HG02870 (cell line): ENCODE measurements at regions not wholly inside any gene's neighbourhood (a gene's known extent, or its start where the extent isn't known, plus 50 kb on each side); places are given as distances from the start of the nearest gene placed in this dataset.
"Not testable (repeated sequence)": the region's sequence is repeated elsewhere in the genome, so short reads cannot be mapped to it uniquely, and the experiment has no call there.

Experiments
- ATAC-seq: cut with Tn5 transposase; IDR thresholded peaks from one replicate; pipeline ENCODE4 v1.9.1; 2021; ENCODE audit warnings: mild to moderate bottlenecking, moderate library complexity; ENCODE audit not compliant: unreplicated experiment

- no peak for ATAC-seq
These were observed 72.3 kb upstream of the ZNF746 start for GRCh38 chr7:149569726-149570422.

DNA sequence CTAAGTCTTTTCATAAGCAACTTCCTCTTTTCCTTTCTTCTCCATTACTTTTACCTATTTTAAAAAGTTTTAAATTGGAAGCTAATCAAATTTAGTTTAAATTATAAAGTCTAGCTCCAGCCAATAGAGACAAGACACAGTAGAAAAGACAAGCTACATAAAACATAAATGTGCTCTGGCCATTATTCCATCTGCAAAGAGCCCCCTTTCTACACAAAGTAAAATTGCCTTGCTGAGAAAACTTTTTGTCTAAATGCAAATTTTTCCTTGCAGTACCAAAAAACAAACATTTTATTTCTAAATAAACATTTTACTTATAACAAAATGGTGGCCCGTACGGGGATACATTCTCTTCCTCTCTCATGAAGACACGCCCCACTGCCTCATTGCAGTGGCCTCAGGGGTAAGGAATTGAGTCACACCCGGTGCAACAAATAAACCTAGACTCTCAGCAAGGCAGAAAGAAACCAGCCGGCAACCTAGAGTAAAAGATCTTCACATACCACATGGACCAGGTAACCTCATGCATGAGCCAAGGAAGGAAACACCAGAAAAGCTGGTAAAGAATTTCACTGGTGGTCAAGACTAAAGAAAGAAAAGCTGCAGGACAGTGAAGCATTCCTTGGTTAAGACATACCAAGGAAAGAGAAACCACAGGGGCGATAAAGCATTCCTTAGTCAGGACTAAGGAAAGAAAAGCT lies 71.6 kb upstream of the ZNF746 start:
- ATAC-seq, result no peak

DNA sequence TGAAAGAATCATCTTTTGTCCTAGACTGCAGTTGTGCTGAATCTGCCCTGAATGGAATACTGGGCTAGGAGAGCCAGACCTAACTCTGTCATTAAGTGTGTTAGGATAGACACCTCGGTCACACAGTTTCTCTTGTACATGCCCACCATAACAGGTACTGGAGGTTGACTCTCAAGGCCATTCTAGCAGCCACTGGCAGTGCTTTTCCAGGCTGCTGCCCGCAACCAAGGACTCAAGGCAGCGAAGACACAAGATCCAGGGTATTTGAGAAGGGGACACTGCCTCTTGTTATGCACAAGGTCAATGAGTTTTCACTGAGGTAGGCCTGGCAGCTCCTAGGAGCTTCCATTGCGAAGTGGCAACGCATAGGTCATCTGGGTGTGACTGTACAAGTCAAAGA lies 70.6 kb upstream of the ZNF746 start:
- no peak for ATAC-seq

- ATAC-seq, result no peak
These were observed 68.5 kb upstream of the ZNF746 start for GRCh38 chr7:149566103-149566502.

DNA sequence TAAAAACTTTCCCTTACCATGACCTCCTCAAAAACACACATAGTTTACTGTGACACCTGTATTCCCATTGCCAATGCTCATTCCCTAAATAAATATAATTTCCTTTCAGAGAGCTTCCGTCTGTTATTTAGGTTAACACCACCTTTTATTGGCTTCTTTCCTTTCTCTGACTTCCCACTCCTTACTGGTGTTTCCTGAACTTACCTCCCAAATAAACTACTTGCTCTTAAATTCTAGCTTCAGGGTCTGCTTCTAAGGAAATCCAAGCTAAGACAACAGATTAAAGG lies 67.4 kb upstream of the ZNF746 start:
- ATAC-seq, result no peak

GRCh38 chr7:149564340-149565095 lies 66.9 kb upstream of the ZNF746 start:
- no peak for ATAC-seq

GRCh38 chr7:149562602-149563001 lies 65.0 kb upstream of the ZNF746 start:
- no peak for ATAC-seq

- no peak for ATAC-seq
These were observed 63.5 kb upstream of the ZNF746 start for GRCh38 chr7:149561072-149561471.

DNA sequence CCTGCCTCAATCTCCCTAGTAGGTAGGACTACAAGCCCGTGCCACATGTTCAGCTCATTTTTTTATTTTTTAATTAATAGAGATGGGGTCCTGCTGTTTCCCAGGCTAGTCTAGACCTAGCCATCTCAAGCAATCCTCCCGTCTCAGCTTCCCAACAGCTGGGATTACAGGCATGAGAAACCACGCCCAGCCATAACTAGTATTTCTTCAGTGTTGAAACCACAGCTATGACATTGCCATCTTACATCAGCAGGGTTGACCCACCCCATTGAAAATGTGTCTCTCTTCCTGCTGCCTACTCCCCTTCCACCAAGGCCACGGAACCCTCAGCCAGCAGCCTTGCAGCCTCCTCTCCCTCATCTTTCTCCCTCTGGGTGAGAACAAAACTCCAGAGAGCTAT lies 62.1 kb upstream of the ZNF746 start:
- no peak for ATAC-seq

DNA sequence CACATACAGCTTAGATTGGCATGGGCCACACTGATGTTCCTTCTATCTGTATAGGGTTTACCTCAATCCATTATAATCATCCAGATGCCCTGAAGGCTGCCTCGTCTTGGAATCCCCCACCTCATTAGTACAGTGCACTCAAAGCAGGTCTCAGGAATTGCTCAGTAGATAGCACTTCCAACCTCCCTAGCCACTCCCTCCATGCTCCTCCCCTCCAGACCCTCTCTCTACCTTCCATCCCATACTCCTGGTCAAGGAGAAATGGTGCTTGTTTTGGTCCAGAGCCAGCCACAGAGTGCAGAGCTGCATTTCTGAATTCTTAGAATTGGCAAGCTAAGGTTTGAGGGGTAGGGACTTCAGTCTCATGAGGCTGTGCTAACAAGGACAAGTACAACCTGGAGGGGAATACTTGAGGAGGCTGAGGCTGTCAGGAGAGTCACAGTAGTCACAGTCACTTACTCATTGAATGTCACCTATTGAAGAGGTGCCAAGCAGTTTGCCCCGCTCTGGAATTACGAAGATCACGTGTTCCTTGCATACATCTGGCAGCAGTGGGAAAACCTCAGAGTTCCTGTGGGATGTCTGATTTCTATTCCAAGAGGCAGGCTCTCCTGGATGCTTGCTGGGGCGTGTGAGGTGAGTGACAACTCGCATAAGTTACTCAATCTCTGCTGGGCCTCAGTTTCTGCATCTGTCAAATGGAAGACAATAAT lies 60.7 kb upstream of the ZNF746 start:
- ATAC-seq, result no peak

DNA sequence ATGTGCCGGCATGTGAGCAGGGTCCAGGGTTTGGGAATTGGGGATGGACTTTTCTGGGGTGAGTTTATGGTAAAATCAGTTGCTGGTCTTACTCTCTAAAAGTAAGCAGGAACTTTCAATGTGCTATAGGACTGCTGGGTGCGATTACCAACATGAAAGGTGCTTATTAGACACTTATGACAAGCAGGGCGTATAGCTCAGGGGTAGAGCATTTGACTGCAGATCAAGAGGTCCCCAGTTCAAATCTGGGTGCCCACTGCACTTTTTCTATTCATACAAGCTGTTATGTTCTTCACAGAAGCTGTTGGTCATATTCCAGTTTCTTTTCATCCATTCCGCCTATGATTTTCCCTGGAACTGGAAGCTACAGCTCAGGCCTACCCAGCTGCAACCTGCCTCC lies 58.9 kb upstream of the ZNF746 start:
- not testable (repeated sequence) for ATAC-seq

GRCh38 chr7:149554821-149555220 lies 57.2 kb upstream of the ZNF746 start:
- not testable (repeated sequence) for ATAC-seq

DNA sequence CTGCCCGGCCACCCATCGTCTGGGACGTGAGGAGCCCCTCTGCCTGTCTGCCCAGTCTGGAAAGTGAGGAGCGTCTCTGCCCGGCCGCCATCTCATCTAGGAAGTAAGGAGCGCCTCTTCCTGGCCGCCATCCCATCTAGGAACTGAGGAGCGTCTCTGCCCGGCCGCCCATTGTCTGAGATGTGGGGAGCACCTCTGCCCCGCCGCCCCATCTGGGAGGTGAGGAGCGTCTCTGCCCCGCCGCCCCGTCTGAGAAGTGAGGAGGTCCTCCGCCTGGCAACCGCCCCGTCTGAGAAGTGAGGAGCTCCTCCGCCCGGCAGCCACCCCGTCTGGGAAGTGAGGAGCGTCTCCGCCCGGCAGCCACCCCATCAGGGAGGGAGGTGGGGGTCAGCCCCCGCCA lies 56.4 kb upstream of the ZNF746 start:
- not testable (repeated sequence) for ATAC-seq

DNA sequence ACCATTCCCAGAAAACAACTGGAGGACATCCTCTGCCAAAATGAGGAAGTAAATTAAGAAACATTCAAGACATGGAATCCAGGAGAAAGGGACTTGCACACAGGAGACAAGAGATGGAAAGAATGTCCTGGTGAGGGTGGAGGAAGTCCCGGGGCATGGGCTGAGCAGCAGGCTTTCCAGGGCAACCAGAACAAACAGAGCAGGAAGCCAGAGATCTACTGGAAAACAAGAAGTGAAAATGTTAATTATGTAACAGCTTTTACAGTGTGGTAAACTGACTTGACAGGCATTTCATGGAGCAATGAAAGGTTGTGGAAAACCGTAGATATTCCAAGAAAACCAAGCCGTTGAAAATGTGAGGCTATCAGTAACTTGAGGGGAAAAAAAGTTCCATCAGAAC lies 55.2 kb upstream of the ZNF746 start:
- ATAC-seq, result no peak
